ENCODE measurements at regions not wholly inside any gene's neighbourhood (a gene's known extent, or its start where the extent isn't known, plus 50 kb on each side); places are given as distances from the start of the nearest gene placed in this dataset.

GRCh38 chr2:234625626-234626250 is 128.9 kb upstream of the ARL4C start:
- Histone ChIP-seq H3K4me3 (ENCODE audit: low read depth in 1 of 2, low read length in 2 of 2) (no peak overlapping the region), H3K79me2 (ENCODE audit: insufficient read depth, low read length) (no peaks in the 10 kb centered on the region), H2AFZ (ENCODE audit: low read depth, low read length) (no peak overlapping the region), H3K27me3 (ENCODE audit: insufficient read depth, low read length, poor library complexity) (peaks cover 15% of the 10 kb centered on the region), H3K4me2 (ENCODE audit: insufficient read depth, low read length) (no peak overlapping the region), H3K9me3 (ENCODE audit: insufficient read depth, low read length, severe bottlenecking) (no peaks in the 10 kb centered on the region), H3K9ac (ENCODE audit: low read depth, low read length) (no peak overlapping the region), H3K36me3 (ENCODE audit: insufficient read depth, low read length) (no peaks in the 10 kb centered on the region), H4K20me1 (ENCODE audit: insufficient read depth, low read length) (no peaks in the 10 kb centered on the region), H3K4me1 (ENCODE audit: insufficient read depth, low read length) (no peaks in the 10 kb centered on the region), H3K27ac (ENCODE audit: low read length) (no peak overlapping the region)
- no peak for DNase-seq
- TF ChIP-seq CTCF (IDR thresholded peaks at IDR 0.05; ENCODE audit: borderline replicate concordance, extremely low read depth, low read length, poor library complexity, severe bottlenecking) (no peak), EZH2 (IDR thresholded peaks at IDR 0.05; ENCODE audit: borderline replicate concordance, low read depth, low read length, severe bottlenecking) (no peak)
- no peak for ATAC-seq (ENCODE audit: insufficient read depth, low read depth)

GRCh38 chr2:234623521-234623991 is 126.7 kb upstream of the ARL4C start:
- no peak overlapping the region for H2AFZ ChIP-seq (ENCODE audit: low read depth, low read length)
- ATAC-seq (ENCODE audit: insufficient read depth, low read depth) (no peak), DNase-seq (no peak)
- no peaks in the 10 kb centered on the region for H3K79me2 ChIP-seq (ENCODE audit: insufficient read depth, low read length)
- H3K9ac ChIP-seq (ENCODE audit: low read depth, low read length): no peak overlapping the region
- no peaks in the 10 kb centered on the region for H4K20me1 ChIP-seq (ENCODE audit: insufficient read depth, low read length)
- H3K9me3 ChIP-seq (ENCODE audit: insufficient read depth, low read length, severe bottlenecking): no peaks in the 10 kb centered on the region
- no peak for TF ChIP-seq CTCF (IDR thresholded peaks at IDR 0.05; ENCODE audit: borderline replicate concordance, extremely low read depth, low read length, poor library complexity, severe bottlenecking)
- no peak for TF ChIP-seq EZH2 (IDR thresholded peaks at IDR 0.05; ENCODE audit: borderline replicate concordance, low read depth, low read length, severe bottlenecking)
- H3K4me1 ChIP-seq (ENCODE audit: insufficient read depth, low read length): no peaks in the 10 kb centered on the region
- no peak overlapping the region for H3K4me3 ChIP-seq (ENCODE audit: low read depth in 1 of 2, low read length in 2 of 2)
- no peak overlapping the region for H3K4me2 ChIP-seq (ENCODE audit: insufficient read depth, low read length)
- H3K27ac ChIP-seq (ENCODE audit: low read length): no peak overlapping the region
- H3K27me3 ChIP-seq (ENCODE audit: insufficient read depth, low read length, poor library complexity): peaks cover 4% of the 10 kb centered on the region
- H3K36me3 ChIP-seq (ENCODE audit: insufficient read depth, low read length): no peaks in the 10 kb centered on the region

GRCh38 chr2:234621120-234621519 is 124.2 kb upstream of the ARL4C start:
- Histone ChIP-seq H3K4me2 (ENCODE audit: insufficient read depth, low read length) (no peak overlapping the region), H3K9me3 (ENCODE audit: insufficient read depth, low read length, severe bottlenecking) (no peaks in the 10 kb centered on the region), H3K27ac (ENCODE audit: low read length) (no peak overlapping the region), H3K36me3 (ENCODE audit: insufficient read depth, low read length) (no peaks in the 10 kb centered on the region), H4K20me1 (ENCODE audit: insufficient read depth, low read length) (no peaks in the 10 kb centered on the region), H3K79me2 (ENCODE audit: insufficient read depth, low read length) (no peaks in the 10 kb centered on the region), H3K9ac (ENCODE audit: low read depth, low read length) (no peak overlapping the region), H3K27me3 (ENCODE audit: insufficient read depth, low read length, poor library complexity) (peaks cover 4% of the 10 kb centered on the region), H2AFZ (ENCODE audit: low read depth, low read length) (no peak overlapping the region), H3K4me3 (ENCODE audit: low read depth in 1 of 2, low read length in 2 of 2) (no peak overlapping the region), H3K4me1 (ENCODE audit: insufficient read depth, low read length) (no peaks in the 10 kb centered on the region)
- ATAC-seq (ENCODE audit: insufficient read depth, low read depth): no peak
- DNase-seq: no peak
- no peak for TF ChIP-seq CTCF (IDR thresholded peaks at IDR 0.05; ENCODE audit: borderline replicate concordance, extremely low read depth, low read length, poor library complexity, severe bottlenecking)
- TF ChIP-seq EZH2 (IDR thresholded peaks at IDR 0.05; ENCODE audit: borderline replicate concordance, low read depth, low read length, severe bottlenecking): no peak

All from DND-41 (cell line).